ENCODE measurements at regions not wholly inside any gene's neighbourhood (a gene's known extent, or its start where the extent isn't known, plus 50 kb on each side); places are given as distances from the start of the nearest gene placed in this dataset.

DNA sequence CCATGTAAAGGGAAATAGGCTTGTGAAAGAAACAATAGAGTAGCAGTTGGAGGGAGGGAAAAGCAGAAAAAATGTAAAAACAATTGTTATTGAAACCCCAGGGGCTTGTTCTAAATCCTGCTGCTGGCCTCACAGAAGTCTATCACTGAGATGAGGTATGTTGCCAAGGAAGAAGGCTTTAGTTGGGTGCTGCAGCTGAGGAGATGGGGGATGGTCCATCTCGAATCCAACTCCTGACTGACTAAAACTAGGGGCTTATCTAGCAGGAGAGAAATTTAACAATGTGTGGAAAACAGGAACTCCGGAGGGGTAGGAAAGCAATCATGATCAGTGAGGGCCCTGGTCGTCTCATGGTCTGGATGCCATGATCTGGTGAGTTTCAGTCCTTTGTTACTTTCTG lies 225.0 kb upstream of the EXOC2 start:
- TF ChIP-seq, protein P1, sequence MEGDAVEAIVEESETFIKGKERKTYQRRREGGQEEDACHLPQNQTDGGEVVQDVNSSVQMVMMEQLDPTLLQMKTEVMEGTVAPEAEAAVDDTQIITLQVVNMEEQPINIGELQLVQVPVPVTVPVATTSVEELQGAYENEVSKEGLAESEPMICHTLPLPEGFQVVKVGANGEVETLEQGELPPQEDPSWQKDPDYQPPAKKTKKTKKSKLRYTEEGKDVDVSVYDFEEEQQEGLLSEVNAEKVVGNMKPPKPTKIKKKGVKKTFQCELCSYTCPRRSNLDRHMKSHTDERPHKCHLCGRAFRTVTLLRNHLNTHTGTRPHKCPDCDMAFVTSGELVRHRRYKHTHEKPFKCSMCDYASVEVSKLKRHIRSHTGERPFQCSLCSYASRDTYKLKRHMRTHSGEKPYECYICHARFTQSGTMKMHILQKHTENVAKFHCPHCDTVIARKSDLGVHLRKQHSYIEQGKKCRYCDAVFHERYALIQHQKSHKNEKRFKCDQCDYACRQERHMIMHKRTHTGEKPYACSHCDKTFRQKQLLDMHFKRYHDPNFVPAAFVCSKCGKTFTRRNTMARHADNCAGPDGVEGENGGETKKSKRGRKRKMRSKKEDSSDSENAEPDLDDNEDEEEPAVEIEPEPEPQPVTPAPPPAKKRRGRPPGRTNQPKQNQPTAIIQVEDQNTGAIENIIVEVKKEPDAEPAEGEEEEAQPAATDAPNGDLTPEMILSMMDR (conservative IDR thresholded peaks at IDR 0.05): no peak
- H3K27ac Mint-ChIP-seq (ENCODE audit: unreplicated experiment): no peak overlapping the region
- DNase-seq (ENCODE audit: low read depth, low spot score): no peak
- H3K4me3 Mint-ChIP-seq: no peak overlapping the region
- H3K9me3 Mint-ChIP-seq: peaks cover 13% of the 10 kb centered on the region
- H3K36me3 Mint-ChIP-seq (ENCODE audit: low read depth): peaks cover 9% of the 10 kb centered on the region
- no peaks in the 10 kb centered on the region for H3K4me1 Mint-ChIP-seq
- H3K27me3 Mint-ChIP-seq (ENCODE audit: low read depth): peaks cover 13% of the 10 kb centered on the region

DNA sequence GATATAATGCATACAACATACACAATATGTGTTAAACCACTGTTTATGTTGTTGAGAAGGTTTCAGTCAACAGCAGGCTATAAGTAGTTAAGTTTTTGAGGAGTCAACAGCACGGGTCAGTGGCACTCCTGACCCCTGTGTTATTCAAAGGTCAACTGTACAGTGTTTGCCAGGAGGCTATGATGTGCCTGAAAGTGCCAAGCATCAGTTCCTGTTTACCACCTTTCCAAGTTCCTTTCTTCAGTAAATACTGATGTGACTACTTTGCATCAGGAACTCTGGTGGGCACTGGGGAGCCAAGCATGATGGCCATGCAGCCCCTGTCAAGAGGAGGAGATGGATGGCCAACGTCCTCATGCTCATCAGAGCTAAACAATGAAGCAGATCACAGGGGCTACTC lies 224.4 kb upstream of the EXOC2 start:
- Mint-ChIP-seq H3K27me3 (ENCODE audit: low read depth) (peaks cover 14% of the 10 kb centered on the region), H3K4me3 (no peak overlapping the region), H3K9me3 (peaks cover 13% of the 10 kb centered on the region), H3K4me1 (no peaks in the 10 kb centered on the region), H3K27ac (ENCODE audit: unreplicated experiment) (no peak overlapping the region), H3K36me3 (ENCODE audit: low read depth) (peaks cover 9% of the 10 kb centered on the region)
- no peak for DNase-seq (ENCODE audit: low read depth, low spot score)
- TF ChIP-seq, protein P1 (conservative IDR thresholded peaks at IDR 0.05): no peak

DNA sequence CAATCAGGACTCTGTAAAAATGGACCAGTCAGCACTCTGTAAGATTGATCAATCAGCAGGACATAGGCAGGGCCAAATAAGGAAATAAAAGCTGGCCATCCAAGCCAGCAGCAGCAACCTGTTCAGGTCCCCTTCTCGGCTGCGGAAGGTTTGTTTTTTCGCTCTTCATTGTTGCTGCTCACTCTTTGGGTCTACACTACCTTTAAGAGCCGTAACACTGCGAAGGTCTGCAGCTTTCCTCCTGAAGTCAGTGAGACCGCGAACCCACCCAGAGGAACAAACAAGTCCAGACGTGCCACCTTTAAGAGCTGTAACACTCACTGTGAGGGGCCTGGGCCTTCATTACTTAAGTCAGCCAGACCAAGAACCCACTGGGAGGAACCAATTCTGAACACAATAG lies 223.2 kb upstream of the EXOC2 start:
- no peaks in the 10 kb centered on the region for H3K4me1 Mint-ChIP-seq
- no peak overlapping the region for H3K4me3 Mint-ChIP-seq
- TF ChIP-seq, protein P1 (conservative IDR thresholded peaks at IDR 0.05): no peak
- peaks cover 13% of the 10 kb centered on the region for H3K9me3 Mint-ChIP-seq
- no peak for DNase-seq (ENCODE audit: low read depth, low spot score)
- H3K36me3 Mint-ChIP-seq (ENCODE audit: low read depth): peaks cover 9% of the 10 kb centered on the region
- H3K27ac Mint-ChIP-seq (ENCODE audit: unreplicated experiment): no peak overlapping the region
- H3K27me3 Mint-ChIP-seq (ENCODE audit: low read depth): peaks cover 18% of the 10 kb centered on the region

DNA sequence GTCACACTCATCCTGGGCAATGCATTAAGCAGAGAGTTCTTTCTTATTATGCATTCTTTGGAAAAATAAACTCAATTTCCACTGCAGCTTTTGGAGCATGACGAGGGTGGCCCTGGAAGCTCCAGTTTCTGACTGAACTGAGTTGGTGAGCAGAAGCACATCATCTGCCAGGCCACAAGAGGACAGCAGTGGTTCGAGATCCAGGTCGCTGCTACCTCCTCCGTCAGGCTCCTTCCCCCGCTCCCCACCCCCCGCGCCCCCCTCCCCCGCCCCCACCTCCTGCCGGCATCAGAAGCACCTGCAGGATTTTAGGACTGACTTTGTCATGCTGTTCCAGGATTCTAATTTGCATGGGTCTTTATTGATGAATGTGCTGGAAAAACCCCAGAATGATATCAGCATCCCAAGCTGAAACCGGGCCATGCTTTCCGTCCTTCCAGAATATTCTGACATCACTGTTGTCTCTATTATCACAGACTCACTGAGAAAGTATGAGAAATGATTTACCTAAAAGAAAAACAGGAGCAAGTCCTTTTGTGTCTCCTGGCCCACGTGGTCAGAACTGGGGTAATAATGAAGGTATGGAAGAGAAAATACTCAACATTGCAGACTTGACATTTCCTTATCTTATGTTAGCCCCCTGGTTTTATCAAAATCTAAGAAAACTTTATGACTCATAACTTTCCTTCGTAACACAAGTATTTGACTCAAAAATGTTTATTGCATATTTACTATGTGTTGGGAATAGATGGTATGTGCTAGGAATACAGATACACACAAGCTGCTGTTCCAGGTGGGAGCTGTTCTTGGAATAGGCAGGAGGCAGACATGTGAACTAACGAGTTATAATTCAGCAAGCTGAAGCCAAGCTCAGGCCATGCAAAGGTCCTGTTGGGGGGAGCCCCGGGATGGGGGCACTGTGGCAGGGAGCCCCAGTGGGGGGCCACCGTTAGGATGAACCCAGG lies 220.2 kb upstream of the EXOC2 start:
- Mint-ChIP-seq H3K4me3 (no peak overlapping the region), H3K27me3 (ENCODE audit: low read depth) (peaks cover 20% of the 10 kb centered on the region), H3K4me1 (no peaks in the 10 kb centered on the region), H3K27ac (ENCODE audit: unreplicated experiment) (no peak overlapping the region), H3K36me3 (ENCODE audit: low read depth) (peaks cover 7% of the 10 kb centered on the region), H3K9me3 (peaks cover 10% of the 10 kb centered on the region)
- TF ChIP-seq, protein P1 (conservative IDR thresholded peaks at IDR 0.05): peak; percentile 59
- DNase-seq (ENCODE audit: low read depth, low spot score): no peak

DNA sequence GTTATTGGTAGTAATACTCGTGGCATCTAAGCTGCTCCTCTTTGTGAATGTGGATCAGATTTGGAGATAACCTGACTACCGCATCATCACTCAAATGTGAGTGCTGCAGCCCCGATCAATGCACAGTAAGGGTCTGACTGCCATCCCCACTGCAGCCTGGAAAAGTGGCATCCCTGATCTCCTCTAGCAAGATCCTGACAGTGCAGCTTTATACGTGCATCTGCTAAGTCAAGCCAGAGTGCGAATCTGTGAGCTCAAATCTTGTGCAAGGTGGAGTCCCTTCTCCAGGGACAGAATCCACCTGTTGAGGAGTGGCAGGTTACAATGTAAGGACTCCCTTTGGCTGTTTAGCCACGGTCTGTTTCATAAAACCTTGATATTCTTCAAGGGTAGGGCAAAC lies 215.0 kb upstream of the EXOC2 start:
- Mint-ChIP-seq H3K36me3 (ENCODE audit: low read depth) (no peaks in the 10 kb centered on the region), H3K4me1 (peaks cover 6% of the 10 kb centered on the region), H3K4me3 (no peak overlapping the region), H3K9me3 (no peaks in the 10 kb centered on the region), H3K27me3 (ENCODE audit: low read depth) (peaks cover 27% of the 10 kb centered on the region), H3K27ac (ENCODE audit: unreplicated experiment) (no peak overlapping the region)
- TF ChIP-seq, protein P1 (conservative IDR thresholded peaks at IDR 0.05): no peak
- no peak for DNase-seq (ENCODE audit: low read depth, low spot score)
